Smooth muscle cell (in vitro differentiated cells): ENCODE measurements at regions not wholly inside any gene's neighbourhood (a gene's known extent, or its start where the extent isn't known, plus 50 kb on each side); places are given as distances from the start of the nearest gene placed in this dataset.

Source experiments
- DNase-seq: peaks from one replicate; lab custom pipeline; 2025; ENCODE audit not compliant: unreplicated experiment; lab: John Stamatoyannopoulos, UW
- H2AFZ ChIP-seq: fragments of 200-600 bp; sonication (generic); 2 replicates; pipeline ENCODE4 v1.6.0; 2016; ENCODE audit warnings: antibody characterized with exemption, low read depth, mild to moderate bottlenecking
- H3F3A ChIP-seq: fragments of 200-600 bp; sonication (generic); 2 replicates; pipeline ENCODE4 v1.6.0; 2017; ENCODE audit warnings: antibody characterized with exemption, low read depth
- H3K27ac ChIP-seq: fragments of 200-600 bp; sonication (generic); 2 replicates; pipeline ENCODE4 v1.5.1; 2016; ENCODE audit warnings: low read depth, mild to moderate bottlenecking
- H3K27me3 ChIP-seq: fragments of 200-600 bp; sonication (generic); 2 replicates; pipeline ENCODE4 v1.6.1; 2016; ENCODE audit warnings: low read depth, mild to moderate bottlenecking
- H3K36me3 ChIP-seq: fragments of 200-600 bp; sonication (generic); 2 replicates; pipeline ENCODE4 v1.5.1; 2016; ENCODE audit warnings: low read depth
- H3K4me1 ChIP-seq: fragments of 200-600 bp; sonication (generic); 2 replicates; pipeline ENCODE4 v1.5.1; 2016; ENCODE audit warnings: low read depth
- H3K4me2 ChIP-seq: fragments of 200-600 bp; sonication (generic); 2 replicates; pipeline ENCODE4 v1.6.0; 2016; ENCODE audit warnings: mild to moderate bottlenecking
- H3K4me3 ChIP-seq: fragments of 200-600 bp; sonication (generic); 2 replicates; pipeline ENCODE4 v1.5.1; 2016; ENCODE audit warnings: mild to moderate bottlenecking
- H3K79me2 ChIP-seq: fragments of 200-600 bp; sonication (generic); 2 replicates; pipeline ENCODE4 v1.6.0; 2016; ENCODE audit warnings: low read depth, mild to moderate bottlenecking
- H3K9ac ChIP-seq: fragments of 200-600 bp; sonication (generic); 2 replicates; pipeline ENCODE4 v1.6.0; 2016; ENCODE audit warnings: low read depth
- H3K9me3 ChIP-seq: fragments of 200-600 bp; sonication (generic); replicated peaks from 2 replicates; pipeline ENCODE4 v1.5.1; 2016; ENCODE audit warnings: low read depth
- H4K20me1 ChIP-seq: fragments of 200-600 bp; sonication (generic); 2 replicates; pipeline ENCODE4 v1.6.0; 2016; ENCODE audit warnings: low read depth
- CTCF ChIP-seq: fragments of 200-600 bp; sonication (generic); IDR thresholded peaks from 2 replicates; pipeline ENCODE4 v1.5.1; 2017; ENCODE audit warnings: borderline replicate concordance, mild to moderate bottlenecking, antibody characterized with exemption; ENCODE audit not compliant: insufficient read depth, poor library complexity, severe bottlenecking
- WGBS: methylation state at CpG from one replicate; pipeline ENCODE4 v1.1.7; 2016; ENCODE audit warnings: low lambda C conversion rate; 5-methylcytosine and 5-hydroxymethylcytosine counted together

- Histone ChIP-seq H3K79me2 (no peaks in the 10 kb centered on the region), H4K20me1 (no peaks in the 10 kb centered on the region), H3K4me3 (no peak overlapping the region), H3K9ac (no peak overlapping the region), H3F3A (no peaks in the 10 kb centered on the region), H2AFZ (no peak overlapping the region), H3K27ac (no peak overlapping the region), H3K36me3 (no peaks in the 10 kb centered on the region), H3K4me2 (no peak overlapping the region), H3K27me3 (no peaks in the 10 kb centered on the region), H3K9me3 (no peaks in the 10 kb centered on the region), H3K4me1 (no peaks in the 10 kb centered on the region)
- no peak for TF ChIP-seq CTCF
- no peak for DNase-seq
- 86% methylated on average over 5 of the region's 5 CpGs for WGBS
Observed at GRCh38 chr2:145729993-145730770, 1210.3 kb upstream of the ZEB2 start.

GRCh38 chr2:145729481-145729880 is 1209.6 kb upstream of the ZEB2 start:
- Histone ChIP-seq H3K9ac (no peak overlapping the region), H3K9me3 (no peaks in the 10 kb centered on the region), H3K27ac (no peak overlapping the region), H3K27me3 (no peaks in the 10 kb centered on the region), H3F3A (no peaks in the 10 kb centered on the region), H2AFZ (peak overlapping the region; percentile 33), H3K4me2 (no peak overlapping the region), H3K4me3 (no peak overlapping the region), H3K79me2 (no peaks in the 10 kb centered on the region), H3K4me1 (no peaks in the 10 kb centered on the region), H3K36me3 (no peaks in the 10 kb centered on the region), H4K20me1 (no peaks in the 10 kb centered on the region)
- WGBS = 81% methylated on average over 5 of the region's 5 CpGs
- no peak for TF ChIP-seq CTCF
- no peak for DNase-seq

GRCh38 chr2:145728511-145728910 is 1208.6 kb upstream of the ZEB2 start:
- no peaks in the 10 kb centered on the region for H3F3A ChIP-seq
- H3K4me3 ChIP-seq = no peak overlapping the region
- H2AFZ ChIP-seq = no peak overlapping the region
- no peaks in the 10 kb centered on the region for H3K4me1 ChIP-seq
- 72% methylated on average over 1 of the region's 1 CpG for WGBS
- H3K27ac ChIP-seq = no peak overlapping the region
- H3K36me3 ChIP-seq = no peaks in the 10 kb centered on the region
- H4K20me1 ChIP-seq = no peaks in the 10 kb centered on the region
- H3K9me3 ChIP-seq = no peaks in the 10 kb centered on the region
- H3K9ac ChIP-seq = no peak overlapping the region
- no peak overlapping the region for H3K4me2 ChIP-seq
- DNase-seq = no peak
- no peaks in the 10 kb centered on the region for H3K27me3 ChIP-seq
- no peak for TF ChIP-seq CTCF
- H3K79me2 ChIP-seq = no peaks in the 10 kb centered on the region

- Histone ChIP-seq H3K4me2 (no peak overlapping the region), H3K9ac (no peak overlapping the region), H3K4me1 (no peaks in the 10 kb centered on the region), H4K20me1 (no peaks in the 10 kb centered on the region), H3F3A (no peaks in the 10 kb centered on the region), H3K79me2 (no peaks in the 10 kb centered on the region), H3K27me3 (no peaks in the 10 kb centered on the region), H2AFZ (no peak overlapping the region), H3K36me3 (no peaks in the 10 kb centered on the region), H3K27ac (no peak overlapping the region), H3K4me3 (no peak overlapping the region), H3K9me3 (no peaks in the 10 kb centered on the region)
- TF ChIP-seq CTCF = no peak
- no peak for DNase-seq
- 61% methylated on average over 3 of the region's 3 CpGs for WGBS
Observed at GRCh38 chr2:145725876-145726275, 1206.0 kb upstream of the ZEB2 start.
